ENCODE measurements at regions not wholly inside any gene's neighbourhood (a gene's known extent, or its start where the extent isn't known, plus 50 kb on each side); places are given as distances from the start of the nearest gene placed in this dataset.

DNA sequence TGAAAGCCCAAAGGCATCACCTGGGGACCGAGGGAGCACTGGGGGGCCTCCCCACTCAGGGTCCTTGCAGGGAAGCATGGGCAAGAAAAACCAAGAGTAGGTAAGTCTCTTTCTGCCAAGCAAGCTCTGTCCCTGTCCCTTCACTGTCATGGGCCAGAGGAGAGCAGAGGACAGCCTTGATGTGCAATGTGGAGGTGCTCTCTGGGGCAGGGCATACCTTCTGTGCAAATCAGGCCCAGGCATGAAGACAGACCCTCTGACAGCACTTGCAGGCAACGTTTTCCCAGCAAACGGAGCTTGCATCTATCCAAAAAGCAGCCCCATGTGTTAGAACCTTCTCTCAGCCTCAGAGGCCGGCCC lies 192.5 kb upstream of the PWP1 start:
- TF ChIP-seq, protein P1, sequence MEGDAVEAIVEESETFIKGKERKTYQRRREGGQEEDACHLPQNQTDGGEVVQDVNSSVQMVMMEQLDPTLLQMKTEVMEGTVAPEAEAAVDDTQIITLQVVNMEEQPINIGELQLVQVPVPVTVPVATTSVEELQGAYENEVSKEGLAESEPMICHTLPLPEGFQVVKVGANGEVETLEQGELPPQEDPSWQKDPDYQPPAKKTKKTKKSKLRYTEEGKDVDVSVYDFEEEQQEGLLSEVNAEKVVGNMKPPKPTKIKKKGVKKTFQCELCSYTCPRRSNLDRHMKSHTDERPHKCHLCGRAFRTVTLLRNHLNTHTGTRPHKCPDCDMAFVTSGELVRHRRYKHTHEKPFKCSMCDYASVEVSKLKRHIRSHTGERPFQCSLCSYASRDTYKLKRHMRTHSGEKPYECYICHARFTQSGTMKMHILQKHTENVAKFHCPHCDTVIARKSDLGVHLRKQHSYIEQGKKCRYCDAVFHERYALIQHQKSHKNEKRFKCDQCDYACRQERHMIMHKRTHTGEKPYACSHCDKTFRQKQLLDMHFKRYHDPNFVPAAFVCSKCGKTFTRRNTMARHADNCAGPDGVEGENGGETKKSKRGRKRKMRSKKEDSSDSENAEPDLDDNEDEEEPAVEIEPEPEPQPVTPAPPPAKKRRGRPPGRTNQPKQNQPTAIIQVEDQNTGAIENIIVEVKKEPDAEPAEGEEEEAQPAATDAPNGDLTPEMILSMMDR (IDR thresholded peaks at IDR 0.05; ENCODE audit: control extremely low read depth in 1 of 3, insufficient read depth in 1 of 3, low read depth in 1 of 3, low read length in 3 of 3): no peak
- TF ChIP-seq HDAC6 (IDR thresholded peaks at IDR 0.05; ENCODE audit: low read depth, low read length) (no peak), RAD21 (IDR thresholded peaks at IDR 0.05 in 1 of 2, conservative IDR thresholded peaks at IDR 0.05 in 1 of 2; ENCODE audit: low read depth in 2 of 2, low read length in 2 of 2) (no peak), POLR2A (IDR thresholded peaks at IDR 0.05; ENCODE audit: control extremely low read depth in 1 of 2, low read depth in 2 of 2, low read length in 2 of 2) (no peak), CBX8 (IDR thresholded peaks at IDR 0.05; ENCODE audit: borderline replicate concordance, low read depth, low read length) (no peak), SIN3A (conservative IDR thresholded peaks at IDR 0.05 in 1 of 2, IDR thresholded peaks at IDR 0.05 in 1 of 2; ENCODE audit: low read depth in 1 of 2, low read length in 2 of 2) (no peak), RFX5 (IDR thresholded peaks at IDR 0.05; ENCODE audit: borderline replicate concordance, low read depth, low read length) (no peak), EP300 (IDR thresholded peaks at IDR 0.05; ENCODE audit: borderline replicate concordance in 1 of 2, low read depth in 2 of 2, low read length in 2 of 2) (no peak), NRF1 (IDR thresholded peaks at IDR 0.05; ENCODE audit: low read depth, low read length) (no peak), BACH1 (IDR thresholded peaks at IDR 0.05; ENCODE audit: low read length) (no peak), CHD1 (IDR thresholded peaks at IDR 0.05; ENCODE audit: low read depth, low read length) (no peak), ZNF274 (IDR thresholded peaks at IDR 0.05; ENCODE audit: borderline replicate concordance, extremely low read depth, low read length) (no peak)
- TF ChIP-seq, protein P2, sequence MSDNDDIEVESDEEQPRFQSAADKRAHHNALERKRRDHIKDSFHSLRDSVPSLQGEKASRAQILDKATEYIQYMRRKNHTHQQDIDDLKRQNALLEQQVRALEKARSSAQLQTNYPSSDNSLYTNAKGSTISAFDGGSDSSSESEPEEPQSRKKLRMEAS (IDR thresholded peaks at IDR 0.05): no peak
- TF ChIP-seq, protein P3, sequence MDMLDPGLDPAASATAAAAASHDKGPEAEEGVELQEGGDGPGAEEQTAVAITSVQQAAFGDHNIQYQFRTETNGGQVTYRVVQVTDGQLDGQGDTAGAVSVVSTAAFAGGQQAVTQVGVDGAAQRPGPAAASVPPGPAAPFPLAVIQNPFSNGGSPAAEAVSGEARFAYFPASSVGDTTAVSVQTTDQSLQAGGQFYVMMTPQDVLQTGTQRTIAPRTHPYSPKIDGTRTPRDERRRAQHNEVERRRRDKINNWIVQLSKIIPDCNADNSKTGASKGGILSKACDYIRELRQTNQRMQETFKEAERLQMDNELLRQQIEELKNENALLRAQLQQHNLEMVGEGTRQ (IDR thresholded peaks at IDR 0.05; ENCODE audit: low read length): no peak

Data from H1 (cell line).